DMS79 (cell line): ENCODE measurements at regions not wholly inside any gene's neighbourhood (a gene's known extent, or its start where the extent isn't known, plus 50 kb on each side); places are given as distances from the start of the nearest gene placed in this dataset.

Source experiments
- DNase-seq: peaks from one replicate; lab custom pipeline; 2025; lab: John Stamatoyannopoulos, UW

DNA sequence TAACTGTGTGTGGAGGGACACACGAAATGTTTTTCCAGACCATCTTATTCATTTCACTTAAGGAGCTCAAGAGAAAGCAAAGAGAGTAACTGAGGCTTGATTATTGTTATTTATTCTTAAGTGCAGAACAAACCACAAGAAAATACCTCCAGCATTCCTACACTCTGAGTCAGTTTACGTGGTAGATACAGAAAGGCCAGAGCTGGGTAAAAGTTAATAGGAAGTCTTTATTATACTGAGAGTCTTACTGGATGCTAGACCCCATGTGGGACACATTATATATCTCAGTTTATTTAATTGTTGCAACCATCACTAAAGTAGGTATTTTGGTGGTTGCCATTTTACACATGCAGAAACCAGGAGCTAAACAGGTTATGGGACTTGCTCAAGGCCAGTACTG lies 261.4 kb upstream of the POU2AF2 start:
- no peak for DNase-seq

DNA sequence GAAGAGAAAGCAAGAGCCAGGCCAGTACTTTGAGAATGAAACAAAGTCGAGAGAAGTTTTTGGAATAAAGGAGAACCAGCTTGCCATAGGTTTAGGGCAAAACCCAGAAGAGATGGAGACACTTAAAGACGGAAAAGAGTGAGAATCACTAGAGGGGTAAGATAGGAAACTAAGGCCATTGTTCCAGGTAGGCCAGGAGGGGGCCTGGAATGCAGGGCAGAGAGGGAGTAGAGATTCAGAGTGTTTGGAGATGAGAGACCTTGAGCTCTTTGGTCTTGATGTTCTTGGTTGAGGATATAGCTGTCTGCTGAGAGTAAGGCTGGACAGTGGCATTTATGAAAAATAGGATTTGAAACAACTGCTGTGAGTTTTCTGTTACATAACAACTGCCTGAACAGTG lies 263.3 kb upstream of the POU2AF2 start:
- no peak for DNase-seq

- DNase-seq, result no peak
Observed at GRCh38 chr11:110979696-110980095, 265.8 kb upstream of the POU2AF2 start.

DNA sequence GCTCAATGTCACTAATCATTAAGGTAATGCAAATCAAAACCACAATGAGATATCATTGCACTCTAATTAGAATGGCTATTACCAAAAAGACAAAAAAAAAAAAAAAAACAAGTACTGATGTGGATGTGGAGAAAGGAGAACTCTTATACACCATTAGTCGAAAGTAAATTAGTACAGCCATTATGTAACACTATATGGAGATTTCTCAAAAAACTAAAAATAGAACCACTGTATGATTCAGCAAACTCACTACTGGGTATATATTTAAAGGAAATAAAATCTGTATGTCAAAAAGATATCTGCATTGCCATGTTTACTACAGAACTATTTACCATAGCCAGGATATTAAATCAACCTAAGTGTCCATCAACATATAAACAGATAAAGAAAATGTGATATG lies 265.4 kb upstream of the ARHGAP20 start:
- no peak for DNase-seq

DNA sequence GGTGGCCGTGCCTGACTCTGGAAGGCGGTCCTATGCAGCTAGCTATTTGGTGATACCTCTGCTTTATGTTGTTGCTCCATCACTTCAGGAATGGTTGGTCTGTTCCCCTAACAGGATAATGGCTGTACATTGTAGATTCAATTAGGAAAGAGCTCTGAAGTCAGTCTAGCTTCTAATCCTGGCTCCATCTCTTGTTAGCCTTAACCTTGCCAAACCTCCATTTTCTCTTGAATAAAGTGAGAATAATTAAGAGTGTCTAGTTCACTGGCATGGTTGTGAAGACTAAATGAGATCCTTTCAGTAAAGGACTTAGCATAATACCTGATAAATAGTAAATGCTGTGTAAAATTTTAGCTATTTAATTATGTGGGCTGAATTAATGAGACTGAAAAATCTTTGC lies 262.5 kb upstream of the ARHGAP20 start:
- DNase-seq, result no peak

DNA sequence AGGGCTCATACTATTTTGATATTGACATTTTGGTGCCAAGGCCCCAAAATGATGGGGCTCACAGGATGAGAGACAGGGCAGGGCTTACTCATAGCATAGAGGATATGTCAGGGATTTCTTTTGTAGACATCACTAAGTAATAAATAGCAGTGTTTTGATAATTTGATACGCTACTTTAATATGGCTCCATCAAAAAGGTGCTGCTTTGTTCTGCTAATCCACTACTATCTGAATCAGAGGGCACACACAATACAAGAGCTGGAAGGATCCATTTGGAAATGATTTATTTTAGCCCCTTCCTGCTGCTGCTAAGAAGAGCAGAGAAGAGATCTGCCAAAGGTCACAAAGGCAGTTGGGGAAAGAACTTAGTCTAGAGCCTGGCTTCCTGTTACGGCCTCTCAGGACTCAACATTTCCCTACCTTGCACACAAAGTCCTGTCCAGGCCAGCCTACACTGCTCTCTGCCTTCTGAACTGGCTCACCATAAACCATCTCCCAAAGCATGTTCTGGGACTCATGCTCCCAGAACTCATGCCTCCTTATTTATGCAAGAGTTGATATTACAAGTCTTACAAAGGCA lies 261.3 kb upstream of the ARHGAP20 start:
- DNase-seq, result no peak

- DNase-seq, result no peak
Observed at GRCh38 chr11:110972640-110973039, 260.4 kb upstream of the ARHGAP20 start.

- no peak for DNase-seq
Observed at GRCh38 chr11:110972106-110972505, 259.9 kb upstream of the ARHGAP20 start.

DNA sequence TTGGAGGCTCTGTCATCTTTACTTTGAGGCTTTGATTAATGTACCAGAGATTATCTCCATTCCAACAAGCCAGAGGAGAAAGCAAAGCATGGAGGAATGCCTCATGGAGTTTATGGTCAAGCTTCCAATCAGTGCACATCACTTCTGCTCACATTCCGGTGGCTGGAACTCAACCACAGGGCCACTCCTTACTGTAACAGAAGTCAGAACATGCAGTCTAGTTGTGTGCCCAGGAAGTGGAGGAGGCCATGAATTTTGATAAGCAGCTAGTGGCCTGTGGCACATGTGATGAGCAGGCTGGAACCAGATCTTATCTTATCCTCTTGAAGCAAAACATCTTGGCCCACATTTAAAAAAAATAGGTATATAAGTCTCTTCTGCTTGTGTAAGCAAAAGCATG lies 258.9 kb upstream of the ARHGAP20 start:
- no peak for DNase-seq

DNA sequence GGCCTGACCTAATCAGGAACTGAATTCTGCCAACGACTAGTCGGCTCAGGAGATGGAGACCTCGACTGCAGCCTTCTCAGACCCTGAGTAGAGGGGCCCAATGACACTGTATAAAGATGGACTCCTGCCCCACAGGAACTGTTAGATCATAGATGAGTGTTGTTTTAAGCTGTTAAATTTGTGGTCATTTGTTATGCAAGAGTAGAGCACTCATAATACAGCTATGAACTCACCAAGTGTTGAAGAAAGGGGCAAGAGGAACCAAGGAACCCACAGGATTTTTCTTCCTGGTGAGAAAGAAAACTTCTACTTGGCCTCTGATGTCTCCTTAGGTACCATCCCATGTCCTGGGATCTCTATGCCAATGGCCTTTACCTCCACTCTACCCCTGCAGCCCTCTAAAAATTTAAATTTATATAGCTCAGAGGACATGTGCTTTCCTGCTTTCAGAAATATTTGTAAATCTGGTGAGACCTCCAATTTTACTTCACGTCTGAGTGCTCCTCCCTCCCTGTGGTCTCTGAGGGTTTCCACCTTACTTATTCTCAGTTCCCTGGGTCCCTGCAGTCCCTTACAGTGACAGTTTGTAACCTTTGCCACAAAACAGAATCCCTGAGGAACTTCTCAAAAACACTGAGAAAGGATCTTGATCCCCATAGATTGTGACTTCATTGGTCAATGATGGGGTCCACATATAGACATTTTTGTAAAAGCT lies 256.3 kb upstream of the ARHGAP20 start:
- DNase-seq, result no peak

DNA sequence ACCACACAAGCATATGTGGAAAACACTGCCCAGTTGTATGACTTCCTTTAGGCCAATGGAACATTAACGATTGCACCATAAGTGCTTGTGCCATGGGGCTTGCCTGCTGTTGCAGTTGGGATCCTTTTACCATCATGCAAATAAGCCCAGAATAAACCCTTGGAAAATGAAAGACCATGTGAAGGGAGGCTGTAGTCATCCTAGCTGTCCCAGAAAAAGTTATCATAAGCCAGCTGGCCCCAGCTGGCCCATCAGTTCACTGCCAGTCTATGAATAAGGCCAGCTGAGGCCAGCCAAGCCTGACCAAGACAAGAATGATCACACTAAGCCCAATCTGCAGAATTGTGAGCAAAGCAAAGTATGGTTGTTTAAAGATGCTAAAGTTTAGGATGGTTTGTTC lies 253.9 kb upstream of the ARHGAP20 start:
- DNase-seq, result no peak

GRCh38 chr11:110962921-110963320 lies 250.7 kb upstream of the ARHGAP20 start:
- DNase-seq, result no peak

- DNase-seq, result no peak
Observed at GRCh38 chr11:110960167-110960566, 247.9 kb upstream of the ARHGAP20 start.

GRCh38 chr11:110958216-110958615 lies 246.0 kb upstream of the ARHGAP20 start:
- DNase-seq, result no peak

GRCh38 chr11:110955776-110956175 lies 243.5 kb upstream of the ARHGAP20 start:
- no peak for DNase-seq

DNA sequence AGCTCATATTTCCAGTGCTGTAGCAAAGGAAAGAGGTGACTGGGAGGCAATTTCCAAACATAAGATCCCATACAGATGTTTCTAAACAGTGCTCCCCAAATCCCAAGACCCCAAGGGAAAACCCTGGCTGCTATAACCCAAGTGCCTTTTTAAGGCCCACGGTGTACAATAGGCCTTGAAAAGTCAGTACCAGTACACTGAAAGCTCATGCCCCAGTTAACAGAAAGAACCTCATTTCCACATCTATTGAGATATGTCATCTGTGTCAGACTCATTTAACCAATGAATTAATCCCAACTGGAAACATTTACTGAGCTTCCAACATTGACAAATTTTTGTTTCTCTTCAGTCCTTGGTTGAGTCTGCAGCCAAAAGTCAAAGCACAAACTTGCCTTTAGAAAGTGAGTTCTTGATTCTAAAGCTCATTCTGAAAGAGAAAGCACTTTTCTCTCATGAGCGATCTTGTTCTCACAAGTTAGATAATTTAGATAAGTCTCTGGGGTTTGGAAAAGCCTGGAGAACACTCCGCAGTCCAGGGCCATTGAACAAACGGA lies 239.8 kb upstream of the ARHGAP20 start:
- no peak for DNase-seq

GRCh38 chr11:110951037-110951949 lies 239.1 kb upstream of the ARHGAP20 start:
- DNase-seq, result peak; percentile 99

DNA sequence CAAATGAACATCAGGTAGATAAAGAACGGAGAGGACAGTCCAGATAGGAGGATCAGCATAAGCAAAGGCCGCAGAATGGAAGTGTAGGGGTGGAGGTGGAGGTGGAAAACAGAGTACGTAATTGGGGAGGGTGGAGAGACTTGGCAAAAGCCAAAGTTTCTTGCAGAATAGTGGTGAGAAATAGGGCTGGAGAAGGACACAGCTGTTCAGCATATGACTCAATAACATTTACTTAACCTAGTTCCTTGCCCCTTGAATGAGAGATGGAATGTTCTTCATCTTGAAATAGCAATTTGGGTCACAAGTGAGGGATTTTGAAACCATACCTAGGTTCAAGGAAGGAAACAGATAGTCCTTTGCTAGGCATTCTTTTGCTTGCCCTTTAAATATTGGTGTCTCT lies 235.9 kb upstream of the ARHGAP20 start:
- DNase-seq, result no peak

- DNase-seq, result no peak
Observed at GRCh38 chr11:110947096-110947495, 234.9 kb upstream of the ARHGAP20 start.

DNA sequence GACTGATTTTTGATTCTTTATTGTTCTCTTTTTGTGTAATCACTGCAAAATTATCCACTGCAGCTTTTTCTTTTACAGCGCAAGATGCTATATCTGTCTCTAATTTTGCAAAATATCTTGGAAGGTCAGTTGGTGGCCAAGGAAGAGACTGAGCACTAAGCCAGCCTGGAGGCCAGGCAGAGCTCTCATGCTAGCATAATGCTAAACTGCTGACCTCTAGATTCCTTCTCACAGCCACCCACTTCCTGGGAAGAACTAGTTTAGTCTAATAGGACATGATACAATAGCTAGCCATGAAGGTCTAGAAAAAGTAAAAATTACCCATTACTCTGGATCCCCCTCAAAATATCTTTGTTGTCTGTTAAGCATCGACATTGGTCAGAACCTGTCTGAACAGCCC lies 227.2 kb upstream of the ARHGAP20 start:
- no peak for DNase-seq

DNA sequence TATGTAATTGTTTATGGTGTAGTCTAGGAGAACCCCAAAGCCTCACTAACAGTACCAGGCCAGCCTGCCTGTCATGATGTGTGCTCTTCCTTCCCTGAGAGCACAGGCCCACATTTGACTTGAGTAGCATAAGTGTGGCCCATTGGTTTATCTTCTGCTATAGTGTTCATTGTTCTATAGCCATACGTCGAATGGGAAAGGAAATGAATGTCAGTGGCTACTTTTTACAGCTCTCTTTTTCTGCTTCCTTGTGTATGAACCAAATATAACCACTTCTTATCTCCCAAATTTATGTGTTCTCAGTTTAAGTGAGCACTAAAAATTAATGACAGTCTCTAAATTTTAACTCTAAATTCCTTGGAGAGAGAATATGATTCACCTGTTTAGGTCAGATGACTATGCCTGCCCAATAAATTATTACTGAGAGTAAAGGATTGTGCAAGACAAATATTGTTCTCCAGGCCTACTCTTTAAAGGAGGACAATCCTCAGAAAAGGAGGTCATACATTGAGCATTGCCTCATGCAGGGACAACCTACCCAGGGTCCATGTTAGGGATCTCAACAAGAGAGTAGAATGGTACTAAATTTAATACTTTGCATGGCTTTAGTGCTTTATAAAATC lies 222.9 kb upstream of the ARHGAP20 start:
- DNase-seq, result no peak

GRCh38 chr11:110929129-110929528 lies 216.9 kb upstream of the ARHGAP20 start:
- no peak for DNase-seq
